ENCODE measurements at regions not wholly inside any gene's neighbourhood (a gene's known extent, or its start where the extent isn't known, plus 50 kb on each side); places are given as distances from the start of the nearest gene placed in this dataset.

DNA sequence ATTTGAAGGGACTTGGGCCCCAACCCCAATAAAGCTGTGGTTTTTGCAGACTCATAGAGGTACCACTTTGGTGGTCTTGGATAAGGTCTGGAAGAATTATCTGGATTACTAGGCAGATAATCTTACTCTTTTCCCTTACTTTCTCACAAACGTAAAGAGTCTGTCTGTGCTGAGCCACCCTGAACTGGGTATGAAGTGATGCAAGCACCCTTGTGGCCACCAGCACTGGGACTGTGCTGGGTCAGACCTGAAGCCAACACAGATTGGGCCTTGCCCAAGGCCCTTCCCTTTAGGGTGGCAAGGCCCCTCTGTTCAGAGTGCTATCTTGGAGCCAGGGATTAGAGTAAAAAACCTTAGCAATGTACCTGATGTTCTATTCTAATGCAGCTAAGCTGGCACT is 827.0 kb upstream of the RAB6C start:
- TF ChIP-seq TP53 (CRISPR knock-in tag; IDR thresholded peaks at IDR 0.05): no peak
- TF ChIP-seq RORB (CRISPR knock-in tag; IDR thresholded peaks at IDR 0.05): no peak
